ENCODE measurements at regions not wholly inside any gene's neighbourhood (a gene's known extent, or its start where the extent isn't known, plus 50 kb on each side); places are given as distances from the start of the nearest gene placed in this dataset.

DNA sequence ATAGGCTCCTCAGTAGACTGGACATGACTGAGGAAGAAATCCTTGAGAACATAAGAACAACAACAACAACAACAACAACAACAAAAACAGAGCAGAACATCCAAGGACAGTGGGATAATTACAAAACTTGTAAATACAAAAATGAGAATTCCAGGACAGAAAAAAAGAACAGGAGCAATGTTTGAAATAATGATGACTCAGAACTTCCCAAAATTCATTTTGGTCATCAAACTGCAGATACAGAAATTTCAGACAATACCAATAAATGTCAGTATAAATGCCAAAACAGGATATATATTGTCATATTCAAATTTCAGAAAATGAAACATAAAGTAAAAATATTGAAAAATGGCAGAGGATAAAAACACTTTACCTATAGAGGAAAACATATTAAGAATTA lies 259.0 kb downstream of the TRIM36 start:
- ATAC-seq: no peak
- no peak overlapping the region for H3K4me3 ChIP-seq (replicated peaks in 1 of 2; ENCODE audit: low read depth in 1 of 2, low read length in 2 of 2)
- 0 out of 2 replicates have a peak, but pooled peaks cover 4% of the 10 kb centered on the region for H3K27me3 ChIP-seq (ENCODE audit: insufficient read depth, low read length)
- H3K79me2 ChIP-seq (ENCODE audit: insufficient read depth, low read length): no peaks in the 10 kb centered on the region
- H3K9me2 ChIP-seq (ENCODE audit: insufficient read depth): no peaks in the 10 kb centered on the region
- TF ChIP-seq SP1 (IDR thresholded peaks at IDR 0.05; ENCODE audit: low read depth) (no peak), SIN3A (IDR thresholded peaks at IDR 0.05; ENCODE audit: low read depth) (no peak), FOSL1 (IDR thresholded peaks at IDR 0.05; ENCODE audit: low read depth) (no peak), RAD21 (IDR thresholded peaks at IDR 0.05; ENCODE audit: low read depth) (no peak), SRF (IDR thresholded peaks at IDR 0.05; ENCODE audit: low read depth) (no peak), EGR1 (IDR thresholded peaks at IDR 0.05; ENCODE audit: low read depth) (no peak), CBX3 (IDR thresholded peaks at IDR 0.05; ENCODE audit: low read depth) (no peak), POLR2A (IDR thresholded peaks at IDR 0.05; ENCODE audit: borderline replicate concordance, extremely low read depth, insufficient read depth, insufficient read length) (no peak), EZH2 (IDR thresholded peaks at IDR 0.05) (no peak), CEBPB (IDR thresholded peaks at IDR 0.05; ENCODE audit: low read depth) (no peak), ZNF274 (IDR thresholded peaks at IDR 0.05; ENCODE audit: low read depth, low read length) (no peak), ZFX (IDR thresholded peaks at IDR 0.05) (no peak), YY1 (IDR thresholded peaks at IDR 0.05; ENCODE audit: extremely low read depth, insufficient replicate concordance, low read depth, low read length) (no peak)
- TF ChIP-seq, protein P1, sequence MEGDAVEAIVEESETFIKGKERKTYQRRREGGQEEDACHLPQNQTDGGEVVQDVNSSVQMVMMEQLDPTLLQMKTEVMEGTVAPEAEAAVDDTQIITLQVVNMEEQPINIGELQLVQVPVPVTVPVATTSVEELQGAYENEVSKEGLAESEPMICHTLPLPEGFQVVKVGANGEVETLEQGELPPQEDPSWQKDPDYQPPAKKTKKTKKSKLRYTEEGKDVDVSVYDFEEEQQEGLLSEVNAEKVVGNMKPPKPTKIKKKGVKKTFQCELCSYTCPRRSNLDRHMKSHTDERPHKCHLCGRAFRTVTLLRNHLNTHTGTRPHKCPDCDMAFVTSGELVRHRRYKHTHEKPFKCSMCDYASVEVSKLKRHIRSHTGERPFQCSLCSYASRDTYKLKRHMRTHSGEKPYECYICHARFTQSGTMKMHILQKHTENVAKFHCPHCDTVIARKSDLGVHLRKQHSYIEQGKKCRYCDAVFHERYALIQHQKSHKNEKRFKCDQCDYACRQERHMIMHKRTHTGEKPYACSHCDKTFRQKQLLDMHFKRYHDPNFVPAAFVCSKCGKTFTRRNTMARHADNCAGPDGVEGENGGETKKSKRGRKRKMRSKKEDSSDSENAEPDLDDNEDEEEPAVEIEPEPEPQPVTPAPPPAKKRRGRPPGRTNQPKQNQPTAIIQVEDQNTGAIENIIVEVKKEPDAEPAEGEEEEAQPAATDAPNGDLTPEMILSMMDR (IDR thresholded peaks at IDR 0.05 in 2 of 3, conservative IDR thresholded peaks at IDR 0.05 in 1 of 3; ENCODE audit: borderline replicate concordance in 1 of 3, insufficient read depth in 1 of 3, low read depth in 2 of 3, low read length in 2 of 3): no peak
- TF ChIP-seq, protein P2, sequence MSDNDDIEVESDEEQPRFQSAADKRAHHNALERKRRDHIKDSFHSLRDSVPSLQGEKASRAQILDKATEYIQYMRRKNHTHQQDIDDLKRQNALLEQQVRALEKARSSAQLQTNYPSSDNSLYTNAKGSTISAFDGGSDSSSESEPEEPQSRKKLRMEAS (IDR thresholded peaks at IDR 0.05): no peak
- TF ChIP-seq, protein P3, sequence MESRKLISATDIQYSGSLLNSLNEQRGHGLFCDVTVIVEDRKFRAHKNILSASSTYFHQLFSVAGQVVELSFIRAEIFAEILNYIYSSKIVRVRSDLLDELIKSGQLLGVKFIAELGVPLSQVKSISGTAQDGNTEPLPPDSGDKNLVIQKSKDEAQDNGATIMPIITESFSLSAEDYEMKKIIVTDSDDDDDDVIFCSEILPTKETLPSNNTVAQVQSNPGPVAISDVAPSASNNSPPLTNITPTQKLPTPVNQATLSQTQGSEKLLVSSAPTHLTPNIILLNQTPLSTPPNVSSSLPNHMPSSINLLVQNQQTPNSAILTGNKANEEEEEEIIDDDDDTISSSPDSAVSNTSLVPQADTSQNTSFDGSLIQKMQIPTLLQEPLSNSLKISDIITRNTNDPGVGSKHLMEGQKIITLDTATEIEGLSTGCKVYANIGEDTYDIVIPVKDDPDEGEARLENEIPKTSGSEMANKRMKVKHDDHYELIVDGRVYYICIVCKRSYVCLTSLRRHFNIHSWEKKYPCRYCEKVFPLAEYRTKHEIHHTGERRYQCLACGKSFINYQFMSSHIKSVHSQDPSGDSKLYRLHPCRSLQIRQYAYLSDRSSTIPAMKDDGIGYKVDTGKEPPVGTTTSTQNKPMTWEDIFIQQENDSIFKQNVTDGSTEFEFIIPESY (IDR thresholded peaks at IDR 0.05; ENCODE audit: extremely low read depth, insufficient replicate concordance, low read length): no peak
- TF ChIP-seq, protein P4, sequence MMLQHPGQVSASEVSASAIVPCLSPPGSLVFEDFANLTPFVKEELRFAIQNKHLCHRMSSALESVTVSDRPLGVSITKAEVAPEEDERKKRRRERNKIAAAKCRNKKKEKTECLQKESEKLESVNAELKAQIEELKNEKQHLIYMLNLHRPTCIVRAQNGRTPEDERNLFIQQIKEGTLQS (IDR thresholded peaks at IDR 0.05): no peak
- BruUV-seq (replicated peaks): no TSS peak
- no peaks in the 10 kb centered on the region for H3K9me3 ChIP-seq (ENCODE audit: control insufficient read depth in 1 of 2, insufficient read depth in 1 of 2, low read depth in 1 of 2, low read length in 2 of 2)
- H3K4me1 ChIP-seq (ENCODE audit: control insufficient read depth in 1 of 2, insufficient read depth in 2 of 2, low read length in 2 of 2): no peaks in the 10 kb centered on the region
- H3K27ac ChIP-seq (ENCODE audit: low read depth, low read length): no peak overlapping the region
- CTCF ChIA-PET: no interaction called here
- H3K9ac ChIP-seq (ENCODE audit: low read length): no peak overlapping the region
- no peaks in the 10 kb centered on the region for H3K36me3 ChIP-seq (ENCODE audit: control insufficient read depth in 1 of 2, insufficient read depth in 2 of 2, low read length in 2 of 2)
- H2AFZ ChIP-seq (ENCODE audit: low read depth, low read length, poor library complexity, severe bottlenecking): no peak overlapping the region
- intact Hi-C loops (cut with micrococcal nuclease): no loop called here
- RAD21 ChIA-PET (ENCODE audit: low non-redundant PET in 1 of 2, low total read pairs in 2 of 2, uncharacterized antibody in 2 of 2, unreplicated experiment in 2 of 2): no interaction called here
- H3K4me2 ChIP-seq (ENCODE audit: low read length): no peak overlapping the region
- POLR2A ChIA-PET: no interaction called here
- no peaks in the 10 kb centered on the region for H4K20me1 ChIP-seq (ENCODE audit: insufficient read depth)
- no peak for DNase-seq (ENCODE audit: low read depth, low spot score)
